Hematopoietic multipotent progenitor cell treated with erythropoietin and hydrocortisone succinate and interleukin-3 and kit ligand, for 17 days (in vitro differentiated cells): ENCODE measurements at regions not wholly inside any gene's neighbourhood (a gene's known extent, or its start where the extent isn't known, plus 50 kb on each side); places are given as distances from the start of the nearest gene placed in this dataset.
"Not testable (repeated sequence)": the region's sequence is repeated elsewhere in the genome, so short reads cannot be mapped to it uniquely, and the experiment has no call there.

Experiments
- DNase-seq: peaks from one replicate; pipeline ENCODE4 v3.0.0-alpha.2; 2015; ENCODE audit warnings: low spot score

GRCh38 chr14:82987502-82988124 lies 1454.0 kb upstream of the SEL1L start:
- no peak for DNase-seq

- not testable (repeated sequence) for DNase-seq
Measured at GRCh38 chr14:82994547-82994946, 1460.9 kb upstream of the SEL1L start.

- no peak for DNase-seq
Measured at GRCh38 chr14:82999802-83000201, 1466.1 kb upstream of the SEL1L start.

GRCh38 chr14:83004456-83005006 lies 1470.9 kb upstream of the SEL1L start:
- DNase-seq, result no peak

GRCh38 chr14:83006121-83006670 lies 1472.5 kb upstream of the SEL1L start:
- DNase-seq, result no peak

- not testable (repeated sequence) for DNase-seq
Measured at GRCh38 chr14:83007052-83007451, 1473.4 kb upstream of the SEL1L start.

GRCh38 chr14:83007641-83008225 lies 1474.1 kb upstream of the SEL1L start:
- DNase-seq, result no peak

- DNase-seq, result no peak
Measured at GRCh38 chr14:83017296-83017695, 1483.6 kb upstream of the SEL1L start.

- no peak for DNase-seq
Measured at GRCh38 chr14:83019744-83020414, 1486.2 kb upstream of the SEL1L start.

- no peak for DNase-seq
Measured at GRCh38 chr14:83021323-83021722, 1487.7 kb upstream of the SEL1L start.

- DNase-seq, result no peak
Measured at GRCh38 chr14:83023369-83023768, 1489.7 kb upstream of the SEL1L start.

GRCh38 chr14:83041224-83041623 lies 1507.6 kb upstream of the SEL1L start:
- no peak for DNase-seq

GRCh38 chr14:83042858-83043257 lies 1509.2 kb upstream of the SEL1L start:
- no peak for DNase-seq

GRCh38 chr14:83044001-83044400 lies 1510.3 kb upstream of the SEL1L start:
- no peak for DNase-seq

- no peak for DNase-seq
Measured at GRCh38 chr14:83047059-83047830, 1513.6 kb upstream of the SEL1L start.

- DNase-seq, result no peak
Measured at GRCh38 chr14:83053022-83053710, 1519.5 kb upstream of the SEL1L start.

- DNase-seq, result no peak
Measured at GRCh38 chr14:83058068-83058467, 1524.4 kb upstream of the SEL1L start.

GRCh38 chr14:83071888-83072501 lies 1538.3 kb upstream of the SEL1L start:
- DNase-seq, result no peak

GRCh38 chr14:83085136-83085535 lies 1551.5 kb upstream of the SEL1L start:
- no peak for DNase-seq

- no peak for DNase-seq
Measured at GRCh38 chr14:83085725-83086124, 1552.1 kb upstream of the SEL1L start.
